Body of pancreas (tissue), 4 donors: ENCODE measurements at regions not wholly inside any gene's neighbourhood (a gene's known extent, or its start where the extent isn't known, plus 50 kb on each side); places are given as distances from the start of the nearest gene placed in this dataset.

ENCODE experiments used
- ATAC-seq: fragments of 150-250 bp; one replicate; pipeline ENCODE4 v1.9.1; 2016
- DNase-seq, 4 donors: peaks; one replicate each; pipeline ENCODE4 v3.0.0-alpha.2; 2019
- H3K27ac ChIP-seq, 4 donors: fragments of 200-600 bp; sonication (generic); 1 replicate in 3 of 4; 2 replicates in 1 of 4; pipeline versions ENCODE4 v1.5.1 to v1.6.1; 2016 to 2019; ENCODE audit warnings: mild to moderate bottlenecking in 1 of 4, mixed read lengths in 1 of 4, moderate library complexity in 1 of 4
- H3K27me3 ChIP-seq, 2 donors: fragments of 200-600 bp; sonication (generic); one replicate each; pipeline ENCODE4 v1.6.0; 2016; ENCODE audit warnings: mild to moderate bottlenecking in 1 of 2
- H3K36me3 ChIP-seq, 2 donors: fragments of 200-600 bp; sonication (generic); replicated peaks in 1 of 2; 2 replicates each; pipeline ENCODE4 v1.5.1; 2016; ENCODE audit warnings: low read depth in 2 of 2; ENCODE audit not compliant: insufficient read depth in 1 of 2
- H3K4me1 ChIP-seq: fragments of 200-600 bp; sonication (generic); one replicate; pipeline ENCODE4 v1.6.0; 2016
- H3K4me3 ChIP-seq, 2 donors: fragments of 200-600 bp; sonication (generic); 1 replicate in 1 of 2; 2 replicates in 1 of 2; pipeline ENCODE4 v1.5.1; 2016 to 2019
- H3K9me3 ChIP-seq, 3 donors: fragments of 200-600 bp; sonication (generic); 1 replicate in 2 of 3; 2 replicates in 1 of 3; pipeline ENCODE4 v1.5.1; 2016
- CTCF ChIP-seq, 7 experiments: fragments of 450-650 bp in 4 of 7; fragments of 200-600 bp in 3 of 7; sonication (generic) in 3 of 7; IDR thresholded peaks; one replicate each; pipeline ENCODE4 v1.5.1; 2016 to 2019; ENCODE audit warnings: antibody characterized with exemption in 7 of 7
- POLR2A ChIP-seq, 3 donors: fragments of 450-650 bp; IDR thresholded peaks; one replicate each; pipeline ENCODE4 v1.6.1; 2016; ENCODE audit warnings: antibody characterized with exemption in 3 of 3, mild to moderate bottlenecking in 2 of 3
- WGBS, 2 donors: methylation state at CpG; one replicate each; pipeline ENCODE4 v1.1.5; 2017; 5-methylcytosine and 5-hydroxymethylcytosine counted together
- intact Hi-C: fragments of 100-400 bp; cut with DNase I; formaldehyde crosslinking; loops from one replicate; pipeline ENCODE4 v1.15.1; 2023

GRCh38 chr6:166838987-166839386 lies 117.4 kb downstream of the RNASET2 start:
- Histone ChIP-seq H3K36me3 (no peaks in the 10 kb centered on the region), H3K4me1 (no peaks in the 10 kb centered on the region), H3K27ac (no peak overlapping the region), H3K27me3 (no peaks in the 10 kb centered on the region), H3K9me3 (no peaks in the 10 kb centered on the region), H3K4me3 (no peak overlapping the region)
- 82% methylated on average over 10 of the region's 10 CpGs for WGBS, 2 donors
- no peak for ATAC-seq
- intact Hi-C loops: no loop called here
- TF ChIP-seq CTCF (IDR thresholded peaks at IDR 0.05): no peak
- no peak for TF ChIP-seq POLR2A (IDR thresholded peaks at IDR 0.05)
- DNase-seq: no peak

GRCh38 chr6:166836785-166837718 lies 119.3 kb downstream of the RNASET2 start:
- Histone ChIP-seq H3K27ac (no peak overlapping the region), H3K4me3 (no peak overlapping the region), H3K9me3 (no peaks in the 10 kb centered on the region), H3K36me3 (no peaks in the 10 kb centered on the region), H3K27me3 (no peaks in the 10 kb centered on the region), H3K4me1 (no peaks in the 10 kb centered on the region)
- DNase-seq (no peak), ATAC-seq (no peak)
- TF ChIP-seq CTCF (IDR thresholded peaks at IDR 0.05): no peak
- no peak for TF ChIP-seq POLR2A (IDR thresholded peaks at IDR 0.05)
- WGBS, 2 donors: 83 to 96% methylated on average over 5 to 33 of the region's 33 CpGs
- intact Hi-C loops: no loop called here

DNA sequence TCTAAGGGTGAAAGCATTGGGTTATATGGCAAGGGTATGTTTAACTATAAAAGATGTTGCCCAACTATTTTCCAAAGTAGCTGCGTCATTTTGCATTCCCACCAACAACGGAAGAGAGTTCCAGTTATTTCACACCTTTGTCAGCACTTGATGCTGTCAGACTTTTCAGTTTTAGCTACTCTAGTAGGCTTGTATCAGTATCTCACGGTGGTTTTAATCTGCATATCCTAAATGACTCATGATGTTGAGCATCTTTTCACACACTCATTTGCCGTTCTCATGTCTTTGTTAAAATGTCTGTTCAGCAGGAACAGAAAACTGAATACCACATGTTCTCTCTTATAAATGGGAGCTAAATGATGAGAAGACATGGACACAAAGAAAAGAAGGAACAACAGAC lies 122.3 kb downstream of the RNASET2 start:
- 87 to 91% methylated on average over 4 of the region's 4 CpGs for WGBS, 2 donors

GRCh38 chr6:166830891-166831363 lies 125.4 kb downstream of the RNASET2 start:
- H3K4me3 ChIP-seq: no peak overlapping the region
- ATAC-seq: no peak

More for the DNA sequence above, 122.3 kb downstream of the RNASET2 start:
- Histone ChIP-seq H3K4me1 (no peaks in the 10 kb centered on the region), H3K27me3 (no peaks in the 10 kb centered on the region), H3K4me3 (no peak overlapping the region), H3K27ac (no peak overlapping the region), H3K36me3 (no peaks in the 10 kb centered on the region), H3K9me3 (no peaks in the 10 kb centered on the region)
- intact Hi-C loops: no loop called here
- TF ChIP-seq CTCF (IDR thresholded peaks at IDR 0.05) (no peak), POLR2A (IDR thresholded peaks at IDR 0.05) (no peak)
- DNase-seq (no peak), ATAC-seq (no peak)

More at GRCh38 chr6:166830891-166831363, 125.4 kb downstream of the RNASET2 start:
- TF ChIP-seq CTCF (IDR thresholded peaks at IDR 0.05): no peak
- TF ChIP-seq POLR2A (IDR thresholded peaks at IDR 0.05): no peak
- no peak for DNase-seq
- Histone ChIP-seq H3K27me3 (no peaks in the 10 kb centered on the region), H3K9me3 (no peaks in the 10 kb centered on the region), H3K27ac (no peak overlapping the region), H3K4me1 (no peaks in the 10 kb centered on the region), H3K36me3 (no peaks in the 10 kb centered on the region)
- WGBS, 2 donors: 85 to 96% methylated on average over 10 of the region's 10 CpGs
- intact Hi-C loops: no loop called here
